Mesodermal cell (in vitro differentiated cells): ENCODE measurements at regions not wholly inside any gene's neighbourhood (a gene's known extent, or its start where the extent isn't known, plus 50 kb on each side); places are given as distances from the start of the nearest gene placed in this dataset.

ENCODE experiments used
- H3K27ac ChIP-seq: 2 replicates; pipeline ENCODE4 v1.7.0; 2013; ENCODE audit warnings: mild to moderate bottlenecking, low read depth, low read length, moderate library complexity; ENCODE audit not compliant: severe bottlenecking
- H3K36me3 ChIP-seq: 2 replicates; pipeline ENCODE4 v1.7.1; 2013; ENCODE audit warnings: mild to moderate bottlenecking, low read length, moderate library complexity; ENCODE audit not compliant: control insufficient read depth, insufficient read depth
- H3K4me1 ChIP-seq: one replicate; pipeline ENCODE4 v1.7.1; 2013; ENCODE audit warnings: mild to moderate bottlenecking, low read length; ENCODE audit not compliant: insufficient read depth, control insufficient read depth, poor library complexity, severe bottlenecking
- H3K4me3 ChIP-seq: 2 replicates; pipeline ENCODE4 v1.7.0; 2013; ENCODE audit warnings: low read length, control low read depth, mild to moderate bottlenecking; ENCODE audit not compliant: insufficient read depth, poor library complexity, severe bottlenecking; ENCODE audit errors: extremely low read depth
- H3K9me3 ChIP-seq: 2 replicates; pipeline ENCODE4 v1.7.1; 2013; ENCODE audit warnings: mild to moderate bottlenecking, low read length, moderate library complexity; ENCODE audit not compliant: control insufficient read depth
- WGBS, 2 experiments: methylation state at CpG; one replicate each; pipeline ENCODE4 v1.1.5; 2013; ENCODE audit warnings: missing lambda C conversion rate in 2 of 2; ENCODE audit not compliant: insufficient coverage in 2 of 2; 5-methylcytosine and 5-hydroxymethylcytosine counted together

DNA sequence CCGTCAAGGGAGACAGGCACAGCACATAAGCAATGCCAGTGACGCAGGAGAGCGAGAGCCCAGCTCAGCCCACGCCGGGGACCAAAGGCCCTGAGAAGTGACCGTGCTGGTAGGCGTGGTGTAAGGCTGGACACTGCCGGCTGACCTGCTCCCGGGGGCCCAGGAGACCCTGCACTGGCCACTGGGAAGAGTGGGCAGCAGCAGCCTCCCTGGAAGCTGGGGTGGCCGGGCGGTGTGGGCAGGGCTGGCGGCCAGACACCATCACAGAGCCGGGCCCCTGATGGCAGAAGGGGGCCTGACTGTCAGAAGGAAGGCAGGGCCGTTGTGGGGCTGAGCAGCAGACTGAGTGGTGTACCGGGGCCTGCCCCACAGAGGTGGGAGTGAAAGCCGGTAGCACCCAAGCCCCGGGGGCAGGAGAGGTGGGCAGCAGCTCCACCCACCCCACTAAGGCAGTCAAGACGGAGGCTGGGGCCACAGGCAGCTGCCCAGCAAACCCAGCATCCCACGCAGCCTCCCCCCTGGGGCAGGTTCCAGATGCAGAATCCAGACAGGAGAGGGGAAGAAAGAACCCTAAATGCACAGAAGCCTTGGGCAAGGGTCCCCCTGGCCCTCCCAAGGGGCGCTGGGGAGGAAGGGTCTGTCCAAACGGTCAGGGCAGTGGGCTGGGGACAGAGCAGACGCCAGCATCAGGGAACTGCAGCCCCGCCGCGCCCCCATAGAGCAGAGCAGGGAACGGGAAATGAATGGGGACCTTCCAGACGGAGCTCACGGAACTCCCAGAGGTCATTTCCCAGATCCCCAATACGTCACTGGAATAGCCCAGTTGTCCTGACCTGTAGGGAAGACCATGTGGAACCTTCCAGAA, 205.2 kb downstream of the BRD1 start:
- Histone ChIP-seq H3K4me1 (no peaks in the 10 kb centered on the region), H3K9me3 (no peaks in the 10 kb centered on the region), H3K4me3 (no peak overlapping the region), H3K27ac (no peak overlapping the region), H3K36me3 (no peaks in the 10 kb centered on the region)
- WGBS, 2 experiments = 94% methylated on average over 26 to 28 of the region's 29 CpGs

DNA sequence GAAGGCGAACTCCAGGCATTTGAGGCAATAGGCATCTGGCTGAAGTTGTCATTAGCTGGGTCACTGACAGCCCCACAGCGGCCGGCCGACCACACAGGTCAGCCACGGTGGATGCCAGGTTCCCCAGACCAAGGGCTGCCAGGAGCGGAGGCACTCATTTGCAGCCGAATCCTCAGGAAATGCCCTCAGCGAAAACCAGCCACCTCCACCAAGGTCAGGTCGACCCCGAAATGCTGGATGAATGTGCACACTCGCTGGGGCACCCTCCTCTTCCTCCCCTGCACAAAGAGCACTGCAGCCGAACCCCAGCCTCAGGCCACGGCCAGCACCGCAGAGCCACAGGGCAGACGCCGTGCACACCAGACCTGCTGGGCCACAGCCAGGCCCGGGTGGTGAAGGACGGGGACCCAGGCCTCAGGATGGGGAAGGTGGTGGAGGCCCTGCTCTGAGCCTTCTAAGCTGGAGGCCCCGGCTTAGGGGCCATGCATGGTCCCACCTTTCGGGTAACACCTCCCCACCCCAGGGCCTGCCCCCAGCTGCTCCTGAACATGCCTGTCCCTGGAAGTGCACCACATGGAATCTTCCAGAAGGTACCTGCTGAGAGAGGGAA, 206.0 kb downstream of the BRD1 start:
- Histone ChIP-seq H3K9me3 (no peaks in the 10 kb centered on the region), H3K4me3 (no peak overlapping the region), H3K4me1 (no peaks in the 10 kb centered on the region), H3K27ac (no peak overlapping the region), H3K36me3 (no peaks in the 10 kb centered on the region)
- WGBS, 2 experiments = 87 to 88% methylated on average over 15 to 19 of the region's 20 CpGs

- no peaks in the 10 kb centered on the region for H3K9me3 ChIP-seq
- no peak overlapping the region for H3K4me3 ChIP-seq
- WGBS, 2 experiments = 87 to 90% methylated on average over 11 of the region's 11 CpGs
- no peaks in the 10 kb centered on the region for H3K4me1 ChIP-seq
- H3K36me3 ChIP-seq = no peaks in the 10 kb centered on the region
- no peak overlapping the region for H3K27ac ChIP-seq
Observed at GRCh38 chr22:49620666-49621065, 207.0 kb downstream of the BRD1 start.

GRCh38 chr22:49620003-49620556, 207.6 kb downstream of the BRD1 start:
- Histone ChIP-seq H3K4me3 (no peak overlapping the region), H3K4me1 (no peaks in the 10 kb centered on the region), H3K36me3 (no peaks in the 10 kb centered on the region), H3K27ac (no peak overlapping the region), H3K9me3 (no peaks in the 10 kb centered on the region)
- WGBS, 2 experiments = 89 to 91% methylated on average over 17 to 19 of the region's 19 CpGs

DNA sequence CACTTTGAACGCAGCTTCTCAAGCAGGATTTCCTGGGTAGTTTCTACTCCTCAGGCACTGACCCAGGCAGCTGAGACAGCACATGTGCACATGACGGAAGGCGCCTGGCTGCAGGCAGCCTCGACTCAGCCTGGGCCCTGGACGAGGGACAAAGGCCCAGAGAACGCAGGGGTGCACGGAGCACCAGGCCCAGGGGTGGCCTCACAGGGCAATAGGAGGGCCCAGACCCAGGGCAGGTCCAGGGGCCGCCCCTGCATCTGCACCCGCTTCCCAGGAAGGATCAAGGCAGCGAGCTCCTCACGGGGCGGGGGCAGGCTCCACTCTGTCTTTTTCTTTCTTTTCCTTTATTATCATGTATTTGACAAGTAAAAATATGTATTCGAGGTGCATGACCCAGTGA, 208.4 kb downstream of the BRD1 start:
- 90 to 91% methylated on average over 8 of the region's 13 CpGs for WGBS, 2 experiments
- H3K36me3 ChIP-seq = no peaks in the 10 kb centered on the region
- no peaks in the 10 kb centered on the region for H3K9me3 ChIP-seq
- no peaks in the 10 kb centered on the region for H3K4me1 ChIP-seq
- no peak overlapping the region for H3K27ac ChIP-seq
- no peak overlapping the region for H3K4me3 ChIP-seq

- 87 to 89% methylated on average over 7 to 8 of the region's 8 CpGs for WGBS, 2 experiments
- Histone ChIP-seq H3K9me3 (no peaks in the 10 kb centered on the region), H3K27ac (no peak overlapping the region), H3K4me1 (no peaks in the 10 kb centered on the region), H3K4me3 (no peak overlapping the region), H3K36me3 (no peaks in the 10 kb centered on the region)
Observed at GRCh38 chr22:49618677-49618953, 209.1 kb downstream of the BRD1 start.

DNA sequence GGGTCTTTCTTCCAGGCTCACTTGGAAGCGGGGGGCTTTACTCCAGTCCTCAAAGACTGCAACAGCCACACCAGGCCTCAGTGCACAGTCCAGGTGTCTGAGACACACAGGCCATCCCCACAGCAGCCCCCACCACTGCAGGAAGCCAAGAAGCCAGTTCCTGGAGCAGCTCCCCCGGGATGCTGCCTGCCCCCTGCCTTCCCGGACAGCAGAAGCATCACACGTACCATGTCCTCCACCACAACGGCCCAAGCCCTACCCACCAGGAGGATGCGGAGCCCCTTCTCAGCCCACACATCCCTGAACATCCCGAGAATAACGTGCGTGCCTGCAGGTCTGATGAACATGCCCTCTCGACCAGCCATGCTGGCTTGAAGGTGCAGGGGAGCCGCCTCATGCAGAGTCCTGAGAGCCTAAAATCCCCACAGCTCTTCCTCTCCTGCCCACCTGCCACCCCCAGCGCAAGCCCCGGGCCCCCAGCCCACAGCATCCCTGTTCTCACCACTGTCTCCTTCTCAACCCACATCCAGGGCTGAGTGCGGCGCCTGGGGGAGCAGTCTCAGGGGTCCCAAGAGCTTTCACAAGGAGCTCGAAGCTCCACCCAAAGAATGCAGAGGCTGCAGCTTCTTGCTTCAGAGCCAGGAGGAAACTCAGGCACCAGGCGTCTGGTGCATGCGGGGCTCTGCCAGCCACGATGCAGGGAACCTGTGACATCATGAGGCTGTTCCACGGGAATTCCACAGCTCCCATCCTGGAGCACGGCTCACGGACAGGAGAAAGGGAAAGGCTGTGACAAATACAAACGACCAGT, 209.6 kb downstream of the BRD1 start:
- no peak overlapping the region for H3K27ac ChIP-seq
- no peaks in the 10 kb centered on the region for H3K9me3 ChIP-seq
- H3K4me1 ChIP-seq = no peaks in the 10 kb centered on the region
- WGBS, 2 experiments = 79 to 88% methylated on average over 19 to 20 of the region's 23 CpGs
- no peak overlapping the region for H3K4me3 ChIP-seq
- H3K36me3 ChIP-seq = no peaks in the 10 kb centered on the region

GRCh38 chr22:49617264-49617663, 210.4 kb downstream of the BRD1 start:
- no peak overlapping the region for H3K4me3 ChIP-seq
- H3K27ac ChIP-seq = no peak overlapping the region
- no peaks in the 10 kb centered on the region for H3K36me3 ChIP-seq
- 88 to 90% methylated on average over 3 to 5 of the region's 6 CpGs for WGBS, 2 experiments
- no peaks in the 10 kb centered on the region for H3K4me1 ChIP-seq
- H3K9me3 ChIP-seq = no peaks in the 10 kb centered on the region

DNA sequence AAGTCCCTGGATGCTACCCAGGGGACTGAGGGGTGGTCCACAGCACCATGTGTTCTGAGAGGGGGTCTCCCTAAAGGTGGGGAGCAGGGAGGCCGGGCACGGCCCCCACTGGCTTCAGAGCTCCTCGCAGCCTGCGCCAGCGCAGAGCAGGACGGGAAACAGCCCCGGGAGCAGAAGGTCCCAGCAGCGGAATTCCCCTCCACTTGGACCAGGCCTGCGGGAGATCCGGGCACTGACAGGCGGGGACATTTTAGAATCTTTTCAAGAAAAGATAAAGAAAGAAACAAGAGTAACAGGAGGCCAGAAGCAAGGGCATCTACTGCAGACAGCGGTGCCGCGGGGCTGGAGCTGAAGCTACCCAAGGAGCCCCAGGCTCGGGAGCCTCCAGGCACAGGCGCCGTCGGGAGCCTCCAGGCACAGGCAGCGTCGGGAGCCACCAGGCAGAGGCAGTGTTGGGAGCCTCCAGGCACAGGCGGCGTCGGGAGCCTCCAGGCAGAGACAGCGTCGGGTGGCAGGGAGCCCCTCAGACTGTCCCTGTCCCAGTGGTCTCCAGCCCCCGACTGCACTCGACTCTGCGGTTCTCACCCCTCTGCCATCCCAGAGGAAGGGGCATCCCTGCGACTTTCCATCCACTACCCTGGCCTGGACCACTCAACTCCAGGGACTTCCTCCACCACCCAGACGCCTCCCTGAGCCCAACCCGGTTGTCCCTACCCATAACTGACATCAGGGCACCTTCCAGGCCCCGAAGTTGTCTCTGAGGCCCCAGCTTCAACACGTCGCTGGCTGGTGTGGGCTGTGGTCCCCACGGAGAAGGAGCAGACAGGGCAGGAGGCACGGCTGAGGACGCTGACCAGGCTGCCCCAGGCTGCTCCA, 211.1 kb downstream of the BRD1 start:
- Histone ChIP-seq H3K27ac (no peak overlapping the region), H3K9me3 (no peaks in the 10 kb centered on the region), H3K4me1 (no peaks in the 10 kb centered on the region), H3K36me3 (no peaks in the 10 kb centered on the region), H3K4me3 (no peak overlapping the region)
- WGBS, 2 experiments = 88 to 95% methylated on average over 28 to 34 of the region's 37 CpGs
